Panc1 (cell line): ENCODE measurements at regions not wholly inside any gene's neighbourhood (a gene's known extent, or its start where the extent isn't known, plus 50 kb on each side); places are given as distances from the start of the nearest gene placed in this dataset.

Source experiments
- ATAC-seq: fragments of 200-7000 bp; cut with Tn5 transposase; 2 replicates; pipeline ENCODE4 v1.9.1; 2020; ENCODE audit warnings: mild to moderate bottlenecking, moderate library complexity
- BruUV-seq: library from RNA; stranded (reverse); fragments of 400-500 nt; replicated peaks from 2 replicates; lab custom pipeline; 2021; lab: Mats Ljungman, UMichigan
- CTCF ChIA-PET: fragments of 300-600 bp; sonication (Branson Sonifier 250); formaldehyde crosslinking; loops from one replicate; lab custom pipeline; 2022; ENCODE audit warnings: antibody characterized with exemption; lab: Charles Lee
- POLR2A ChIA-PET: fragments of 300-600 bp; sonication (Branson Sonifier 250); formaldehyde crosslinking; loops from one replicate; lab custom pipeline; 2022; ENCODE audit warnings: antibody characterized with exemption; lab: Charles Lee
- DNase-seq: peaks from one replicate; pipeline ENCODE4 v3.0.0-alpha.2; 2010; ENCODE audit warnings: low read depth, low spot score
- H3K27ac ChIP-seq: 2 replicates; pipeline ENCODE4 v1.5.1; 2011; ENCODE audit warnings: mild to moderate bottlenecking, low read length, inconsistent platforms
- H3K27me3 ChIP-seq: fragments of 200-500 bp; sonication (Bioruptor generic); 2 replicates; pipeline ENCODE4 v1.6.0; 2014; ENCODE audit warnings: low read length, inconsistent platforms; ENCODE audit not compliant: control insufficient read depth, insufficient read depth
- H3K36me3 ChIP-seq: fragments of 200-500 bp; sonication (Bioruptor generic); 2 replicates; pipeline ENCODE4 v1.5.1; 2014; ENCODE audit warnings: inconsistent platforms, mild to moderate bottlenecking, low read length, moderate library complexity; ENCODE audit not compliant: control insufficient read depth, insufficient read depth
- H3K4me1 ChIP-seq: 2 replicates; pipeline ENCODE4 v1.5.1; 2011; ENCODE audit warnings: inconsistent platforms, mild to moderate bottlenecking, low read length, moderate library complexity; ENCODE audit not compliant: control insufficient read depth, insufficient read depth
- H3K4me3 ChIP-seq, 2 experiments: 2 replicates each; pipeline ENCODE4 v1.5.1; 2011 to 2012; ENCODE audit warnings: low read depth in 2 of 2, low read length in 2 of 2, mild to moderate bottlenecking in 2 of 2, inconsistent platforms in 1 of 2, moderate library complexity in 1 of 2
- H3K9me3 ChIP-seq: fragments of 200-500 bp; sonication (Bioruptor generic); 2 replicates; pipeline ENCODE4 v1.5.1; 2014; ENCODE audit warnings: low read depth, mild to moderate bottlenecking, inconsistent platforms, low read length, moderate library complexity; ENCODE audit not compliant: control insufficient read depth, insufficient read depth
- POLR2AphosphoS5 ChIP-seq: IDR thresholded peaks from 2 replicates; pipeline ENCODE4 v1.6.1; 2012; ENCODE audit warnings: mild to moderate bottlenecking, low read depth, low read length, moderate library complexity
- SIN3A ChIP-seq: IDR thresholded peaks from 2 replicates; pipeline ENCODE4 v1.6.1; 2012; ENCODE audit warnings: low read depth, mild to moderate bottlenecking, low read length, moderate library complexity, borderline replicate concordance; ENCODE audit not compliant: insufficient read depth
- TCF7L2 ChIP-seq: IDR thresholded peaks from 2 replicates; pipeline ENCODE4 v1.6.1; 2011; ENCODE audit warnings: mild to moderate bottlenecking, low read depth, low read length, inconsistent platforms
- in situ Hi-C: cut with HindIII; loops from 2 replicates; pipeline ENCODE4 v1.10.0; 2016; ENCODE audit warnings: low sequenced_read_pairs, low pct_unique_long_range_greater_than_20kb
- intact Hi-C: fragments of 100-400 bp; cut with micrococcal nuclease; formaldehyde crosslinking; loops from one replicate; pipeline ENCODE4 v1.10.0; 2022; ENCODE audit not compliant: unreplicated experiment
- TF ChIP-seq, protein P1 (sequence below): fragments of 450-650 bp; IDR thresholded peaks from 2 replicates; pipeline ENCODE4 v1.5.1; 2017; ENCODE audit warnings: mild to moderate bottlenecking
- TF ChIP-seq, protein P2 (sequence below), 2 experiments: IDR thresholded peaks; 2 replicates each; pipeline ENCODE4 v1.6.1; 2011 to 2012; ENCODE audit warnings: low read depth in 2 of 2, control low read depth in 1 of 2, low read length in 1 of 2, mild to moderate bottlenecking in 1 of 2, moderate library complexity in 1 of 2; ENCODE audit not compliant: insufficient read depth in 1 of 2

DNA sequence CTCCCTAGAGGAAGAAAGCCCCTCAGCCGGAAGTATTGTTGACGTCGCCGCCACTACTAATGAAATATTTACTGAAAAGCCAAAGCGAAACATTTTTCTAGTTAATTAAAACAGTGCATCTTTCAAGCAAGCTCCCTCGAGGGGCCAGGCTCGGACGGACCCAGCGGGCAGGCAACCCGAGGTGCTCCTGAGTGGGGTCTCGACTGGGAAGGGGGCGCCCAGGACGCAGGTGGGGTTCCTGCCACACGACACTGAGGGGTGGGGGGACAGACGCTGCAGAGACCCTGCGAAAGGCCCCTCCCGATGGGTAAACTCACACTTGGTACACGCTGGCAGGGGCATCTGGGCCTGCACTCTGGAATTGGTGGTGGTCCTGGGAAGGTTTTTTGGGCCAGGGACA, 72.4 kb upstream of the ADGRA1 start:
- no peaks in the 10 kb centered on the region for H3K4me1 ChIP-seq
- no peaks in the 10 kb centered on the region for H3K27me3 ChIP-seq
- BruUV-seq = no TSS peak
- TF ChIP-seq, protein P1, sequence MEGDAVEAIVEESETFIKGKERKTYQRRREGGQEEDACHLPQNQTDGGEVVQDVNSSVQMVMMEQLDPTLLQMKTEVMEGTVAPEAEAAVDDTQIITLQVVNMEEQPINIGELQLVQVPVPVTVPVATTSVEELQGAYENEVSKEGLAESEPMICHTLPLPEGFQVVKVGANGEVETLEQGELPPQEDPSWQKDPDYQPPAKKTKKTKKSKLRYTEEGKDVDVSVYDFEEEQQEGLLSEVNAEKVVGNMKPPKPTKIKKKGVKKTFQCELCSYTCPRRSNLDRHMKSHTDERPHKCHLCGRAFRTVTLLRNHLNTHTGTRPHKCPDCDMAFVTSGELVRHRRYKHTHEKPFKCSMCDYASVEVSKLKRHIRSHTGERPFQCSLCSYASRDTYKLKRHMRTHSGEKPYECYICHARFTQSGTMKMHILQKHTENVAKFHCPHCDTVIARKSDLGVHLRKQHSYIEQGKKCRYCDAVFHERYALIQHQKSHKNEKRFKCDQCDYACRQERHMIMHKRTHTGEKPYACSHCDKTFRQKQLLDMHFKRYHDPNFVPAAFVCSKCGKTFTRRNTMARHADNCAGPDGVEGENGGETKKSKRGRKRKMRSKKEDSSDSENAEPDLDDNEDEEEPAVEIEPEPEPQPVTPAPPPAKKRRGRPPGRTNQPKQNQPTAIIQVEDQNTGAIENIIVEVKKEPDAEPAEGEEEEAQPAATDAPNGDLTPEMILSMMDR = no peak
- TF ChIP-seq SIN3A (no peak), POLR2AphosphoS5 (no peak), TCF7L2 (no peak)
- TF ChIP-seq, protein P2, sequence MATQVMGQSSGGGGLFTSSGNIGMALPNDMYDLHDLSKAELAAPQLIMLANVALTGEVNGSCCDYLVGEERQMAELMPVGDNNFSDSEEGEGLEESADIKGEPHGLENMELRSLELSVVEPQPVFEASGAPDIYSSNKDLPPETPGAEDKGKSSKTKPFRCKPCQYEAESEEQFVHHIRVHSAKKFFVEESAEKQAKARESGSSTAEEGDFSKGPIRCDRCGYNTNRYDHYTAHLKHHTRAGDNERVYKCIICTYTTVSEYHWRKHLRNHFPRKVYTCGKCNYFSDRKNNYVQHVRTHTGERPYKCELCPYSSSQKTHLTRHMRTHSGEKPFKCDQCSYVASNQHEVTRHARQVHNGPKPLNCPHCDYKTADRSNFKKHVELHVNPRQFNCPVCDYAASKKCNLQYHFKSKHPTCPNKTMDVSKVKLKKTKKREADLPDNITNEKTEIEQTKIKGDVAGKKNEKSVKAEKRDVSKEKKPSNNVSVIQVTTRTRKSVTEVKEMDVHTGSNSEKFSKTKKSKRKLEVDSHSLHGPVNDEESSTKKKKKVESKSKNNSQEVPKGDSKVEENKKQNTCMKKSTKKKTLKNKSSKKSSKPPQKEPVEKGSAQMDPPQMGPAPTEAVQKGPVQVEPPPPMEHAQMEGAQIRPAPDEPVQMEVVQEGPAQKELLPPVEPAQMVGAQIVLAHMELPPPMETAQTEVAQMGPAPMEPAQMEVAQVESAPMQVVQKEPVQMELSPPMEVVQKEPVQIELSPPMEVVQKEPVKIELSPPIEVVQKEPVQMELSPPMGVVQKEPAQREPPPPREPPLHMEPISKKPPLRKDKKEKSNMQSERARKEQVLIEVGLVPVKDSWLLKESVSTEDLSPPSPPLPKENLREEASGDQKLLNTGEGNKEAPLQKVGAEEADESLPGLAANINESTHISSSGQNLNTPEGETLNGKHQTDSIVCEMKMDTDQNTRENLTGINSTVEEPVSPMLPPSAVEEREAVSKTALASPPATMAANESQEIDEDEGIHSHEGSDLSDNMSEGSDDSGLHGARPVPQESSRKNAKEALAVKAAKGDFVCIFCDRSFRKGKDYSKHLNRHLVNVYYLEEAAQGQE (IDR thresholded peaks at IDR 0.05; ENCODE audit: insufficient read depth in 1 of 2, low read depth in 2 of 2, low read length in 1 of 2) = no peak
- no peaks in the 10 kb centered on the region for H3K36me3 ChIP-seq
- in situ Hi-C loops (no loop called here), intact Hi-C loops (no loop called here)
- ChIA-PET CTCF (no interaction called here), POLR2A (interaction anchor here (0.6 kb wide), 1 partner anchor 15 kb away, joined by 6 read pairs; no protein-coding TSS in a partner anchor)
- DNase-seq (no peak), ATAC-seq (no peak)
- no peaks in the 10 kb centered on the region for H3K9me3 ChIP-seq
- H3K4me3 ChIP-seq = no peak overlapping the region
- H3K27ac ChIP-seq = no peak overlapping the region

DNA sequence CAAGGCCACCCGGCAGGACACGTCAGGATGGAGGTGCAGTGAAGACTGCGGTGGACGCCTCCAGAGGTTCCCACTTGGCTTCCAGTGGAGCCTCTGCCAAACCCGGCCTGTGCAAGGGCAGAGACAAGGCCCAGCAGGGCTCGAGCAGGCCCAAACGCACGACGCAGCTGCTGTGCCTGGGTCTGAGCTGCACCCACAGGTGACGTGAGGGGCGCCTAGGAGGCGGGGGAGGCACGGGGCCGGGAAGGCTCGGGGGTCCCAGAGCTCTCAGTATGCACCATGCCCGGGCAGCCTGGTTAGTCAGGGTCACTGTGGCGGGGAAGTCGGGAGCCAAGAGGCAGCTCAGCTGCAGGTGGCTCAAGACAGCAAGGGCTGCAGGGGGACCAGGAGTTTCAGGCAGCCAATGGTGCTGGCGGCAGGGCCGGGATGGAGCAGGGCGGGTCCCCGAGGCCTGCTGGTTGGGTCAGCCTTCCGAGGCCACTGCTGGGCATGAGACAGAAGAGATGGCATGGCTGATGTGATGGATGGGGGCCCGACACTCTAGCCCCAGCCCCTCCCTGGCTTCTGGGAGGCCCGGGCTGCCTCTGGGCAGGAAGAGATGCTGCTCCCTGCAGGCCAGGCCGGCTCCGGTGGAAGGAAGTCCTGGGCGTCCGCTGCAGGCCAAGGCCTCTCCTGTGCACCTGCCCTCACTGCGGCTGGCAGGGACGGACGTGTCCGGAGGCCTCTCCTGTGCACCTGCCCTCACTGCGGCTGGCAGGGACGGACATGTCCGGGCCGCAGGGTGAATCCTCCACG, 72.2 kb upstream of the CFAP46 start:
- intact Hi-C loops = no loop called here

More for the DNA sequence above, 72.2 kb upstream of the CFAP46 start:
- H3K27me3 ChIP-seq = no peaks in the 10 kb centered on the region
- ChIA-PET CTCF (no interaction called here), POLR2A (no interaction called here)
- no peak for TF ChIP-seq SIN3A
- TF ChIP-seq, protein P1 = no peak
- TF ChIP-seq POLR2AphosphoS5 = no peak
- no peak for TF ChIP-seq TCF7L2
- TF ChIP-seq, protein P2 (IDR thresholded peaks at IDR 0.05; ENCODE audit: insufficient read depth in 1 of 2, low read depth in 2 of 2, low read length in 1 of 2) = no peak
- ATAC-seq (peak; percentile 44; the same call in 1 of the 2 replicates), DNase-seq (no peak)
- no TSS peak for BruUV-seq
- in situ Hi-C loops = no loop called here
- H3K36me3 ChIP-seq = no peaks in the 10 kb centered on the region
- no peak overlapping the region for H3K4me3 ChIP-seq
- peaks cover 5% of the 10 kb centered on the region for H3K4me1 ChIP-seq
- H3K9me3 ChIP-seq = no peaks in the 10 kb centered on the region
- no peak overlapping the region for H3K27ac ChIP-seq
